HG03342 (cell line): ENCODE measurements at regions not wholly inside any gene's neighbourhood (a gene's known extent, or its start where the extent isn't known, plus 50 kb on each side); places are given as distances from the start of the nearest gene placed in this dataset.
"Not testable (repeated sequence)": the region's sequence is repeated elsewhere in the genome, so short reads cannot be mapped to it uniquely, and the experiment has no call there.

Experiments
- ATAC-seq: cut with Tn5 transposase; IDR thresholded peaks from one replicate; pipeline ENCODE4 v1.9.1; 2021; ENCODE audit warnings: mild to moderate bottlenecking, moderate library complexity; ENCODE audit not compliant: unreplicated experiment

DNA sequence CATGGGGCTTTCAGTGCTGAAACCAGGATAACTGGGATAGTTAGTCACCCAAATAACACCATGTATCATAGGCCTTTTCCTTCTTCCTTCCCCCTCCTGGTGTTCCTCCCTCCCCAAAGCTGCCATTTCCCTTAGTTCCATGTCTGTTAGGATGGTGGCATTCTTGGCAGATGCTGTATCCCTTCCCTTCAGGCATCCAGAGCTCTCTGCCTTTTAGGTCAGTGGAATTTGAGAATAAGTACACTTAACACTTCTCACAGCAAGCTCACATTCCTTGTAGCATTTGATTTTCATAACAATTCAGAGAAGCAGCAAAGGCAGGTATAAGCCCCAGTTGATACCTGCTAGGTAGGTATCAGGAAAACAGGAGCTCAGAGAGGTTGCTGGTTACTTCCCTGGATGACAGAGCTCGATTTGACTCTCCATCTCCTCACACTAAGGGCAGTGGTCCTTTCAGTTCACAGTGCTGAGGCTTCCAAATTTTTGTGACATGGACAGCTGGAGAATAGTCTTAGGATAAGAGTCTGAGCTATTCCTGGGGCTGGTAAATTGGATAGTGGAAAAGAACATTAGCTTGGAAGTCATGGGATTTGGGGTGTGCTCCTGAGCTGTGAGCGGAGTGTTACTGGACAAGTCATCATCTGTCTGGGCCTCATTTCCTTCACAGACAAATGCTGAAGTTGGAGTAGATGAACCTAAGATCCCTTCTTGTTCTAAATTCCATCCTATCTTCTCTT lies 108.7 kb upstream of the RHOBTB1 start:
- ATAC-seq, result no peak

DNA sequence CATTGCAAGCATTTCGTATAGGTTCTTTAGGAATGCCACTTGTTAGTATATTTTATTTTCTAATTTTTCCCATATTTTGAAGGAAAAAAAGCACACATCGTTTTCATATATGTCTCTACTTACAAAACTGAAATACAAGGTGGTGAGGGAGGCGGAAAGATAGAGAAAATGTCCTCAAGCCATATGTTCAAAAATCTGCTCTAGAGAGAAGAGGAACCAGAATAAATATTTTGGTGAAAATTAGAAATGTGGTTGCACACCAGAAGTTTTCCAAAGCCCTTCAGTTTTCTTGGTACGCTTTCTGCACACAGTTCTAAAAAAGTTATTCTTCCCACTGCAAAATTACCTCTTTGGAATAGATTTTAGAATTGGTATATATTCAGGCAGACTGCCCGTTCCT lies 107.4 kb upstream of the RHOBTB1 start:
- no peak for ATAC-seq

GRCh38 chr10:61050120-61050745 lies 106.2 kb upstream of the RHOBTB1 start:
- no peak for ATAC-seq

- no peak for ATAC-seq
These were observed 105.4 kb upstream of the RHOBTB1 start for GRCh38 chr10:61049386-61049785.

- no peak for ATAC-seq
These were observed 104.0 kb upstream of the RHOBTB1 start for GRCh38 chr10:61047788-61048560.

DNA sequence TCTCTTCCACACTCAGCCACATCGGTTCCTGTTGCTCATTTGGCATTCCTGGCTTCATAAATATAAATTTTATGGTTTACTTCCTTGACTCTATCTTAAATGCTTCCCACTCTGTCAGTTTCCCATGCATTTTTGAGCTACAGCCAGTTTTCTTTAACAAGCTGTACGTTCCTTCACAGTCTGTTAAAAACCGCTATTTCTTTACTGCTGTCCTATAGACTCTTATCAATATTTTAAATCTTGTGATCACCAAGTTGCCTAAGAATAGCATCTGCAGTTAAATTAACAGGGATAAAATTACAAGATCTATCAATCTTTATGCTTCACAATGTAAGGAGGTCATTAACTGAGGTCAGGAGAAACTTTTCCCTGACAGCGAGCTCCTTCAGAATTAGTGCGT lies 103.1 kb upstream of the RHOBTB1 start:
- ATAC-seq, result no peak

DNA sequence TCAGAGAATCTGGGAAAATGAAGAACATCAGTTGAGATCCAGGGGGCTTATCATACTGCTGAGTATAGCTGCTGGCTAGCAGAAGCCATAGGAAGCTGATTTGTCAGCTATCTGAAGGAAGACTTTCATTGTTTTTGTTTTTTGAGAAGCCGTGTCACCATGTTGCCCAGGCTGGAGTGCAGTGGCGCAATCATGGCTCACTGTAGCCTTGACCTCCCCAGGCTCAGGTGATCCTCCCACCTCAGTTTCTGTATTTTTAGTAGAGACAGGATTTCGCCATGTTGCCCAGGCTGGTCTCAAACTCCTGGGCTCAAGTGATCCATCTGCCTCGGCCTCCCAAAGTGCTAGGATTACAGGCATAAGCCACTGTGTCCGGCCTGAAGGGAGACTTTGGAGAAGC lies 101.5 kb upstream of the RHOBTB1 start:
- not testable (repeated sequence) for ATAC-seq

DNA sequence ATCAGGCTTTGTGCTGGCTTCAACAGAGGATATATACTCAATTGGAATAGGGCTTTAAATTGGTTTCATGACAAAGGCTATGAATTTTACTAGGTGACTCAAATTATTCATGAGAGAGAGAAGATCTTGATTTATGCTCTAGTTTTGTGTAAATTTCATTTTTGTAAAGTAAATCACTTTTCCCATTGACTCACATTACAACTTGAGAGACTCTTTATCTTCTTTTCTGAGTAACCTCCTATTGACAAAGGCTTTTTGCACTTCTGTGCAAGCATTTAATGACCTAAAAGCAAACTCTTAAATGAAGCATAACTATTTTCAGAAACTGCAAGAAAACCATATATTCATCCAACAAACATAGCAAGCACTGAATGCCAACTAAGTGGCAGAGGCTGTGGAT lies 98.5 kb upstream of the RHOBTB1 start:
- no peak for ATAC-seq

- no peak for ATAC-seq
These were observed 96.5 kb upstream of the RHOBTB1 start for GRCh38 chr10:61040399-61041016.

DNA sequence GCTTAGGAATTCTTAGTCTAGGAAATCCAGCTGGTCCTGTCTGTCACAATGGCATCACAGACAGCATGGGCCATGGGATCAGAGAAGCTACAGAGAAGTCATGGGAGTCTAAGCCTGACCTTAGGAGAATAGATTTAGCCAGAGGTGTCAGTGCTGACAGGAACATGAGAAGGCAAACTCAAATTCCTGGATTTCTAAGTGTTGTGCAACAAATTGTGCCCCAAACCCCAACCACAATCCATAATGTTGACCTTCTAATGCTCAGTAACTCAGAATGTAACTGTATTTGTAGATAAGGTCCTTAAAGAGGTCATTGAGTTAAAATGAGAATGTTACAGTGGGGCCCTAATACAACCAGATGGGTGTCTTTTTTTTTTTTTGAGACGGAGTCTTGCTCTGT lies 95.9 kb upstream of the RHOBTB1 start:
- no peak for ATAC-seq

GRCh38 chr10:61037261-61037830 lies 93.4 kb upstream of the RHOBTB1 start:
- not testable (repeated sequence) for ATAC-seq

DNA sequence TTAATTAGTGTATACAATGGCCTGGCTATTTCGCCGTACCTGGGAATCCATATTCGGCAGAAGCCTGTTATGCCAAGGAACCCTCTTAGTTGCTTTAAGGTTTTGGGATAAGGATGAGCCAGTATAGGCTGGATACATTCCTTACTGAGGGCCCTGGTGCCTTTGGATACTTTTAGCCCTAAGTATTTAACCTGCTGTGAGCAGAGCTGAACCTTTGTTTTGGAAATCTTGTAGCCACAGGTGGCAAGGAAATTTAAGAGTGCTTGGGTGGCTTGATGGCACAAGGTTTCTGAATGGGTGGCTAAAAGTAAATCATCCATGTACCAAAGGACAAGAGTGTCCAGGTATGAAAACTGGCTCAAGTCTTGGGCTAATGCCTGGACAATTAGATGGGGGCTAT lies 92.2 kb upstream of the RHOBTB1 start:
- ATAC-seq, result not testable (repeated sequence)

- no peak for ATAC-seq
These were observed 87.4 kb upstream of the RHOBTB1 start for GRCh38 chr10:61031341-61031740.

DNA sequence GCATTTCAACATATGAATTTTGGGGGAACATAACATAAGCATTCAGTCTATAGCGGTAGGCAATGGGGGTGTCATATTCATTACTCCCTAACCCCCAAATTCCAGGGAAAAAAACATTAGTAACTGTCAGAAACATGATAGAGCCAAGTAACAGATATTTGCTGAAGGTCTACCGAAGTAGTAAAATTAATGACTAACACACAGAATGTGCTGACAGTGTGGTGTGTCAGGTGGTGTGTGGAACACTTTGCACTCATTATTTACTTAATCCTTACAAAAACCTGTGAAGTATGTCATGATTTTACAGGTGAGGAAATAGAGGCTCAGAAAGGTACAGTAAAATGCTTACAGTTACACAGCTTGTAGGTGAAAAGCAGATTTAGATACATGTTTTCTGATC lies 85.4 kb upstream of the RHOBTB1 start:
- no peak for ATAC-seq

GRCh38 chr10:61028861-61029361 lies 84.9 kb upstream of the RHOBTB1 start:
- no peak for ATAC-seq

DNA sequence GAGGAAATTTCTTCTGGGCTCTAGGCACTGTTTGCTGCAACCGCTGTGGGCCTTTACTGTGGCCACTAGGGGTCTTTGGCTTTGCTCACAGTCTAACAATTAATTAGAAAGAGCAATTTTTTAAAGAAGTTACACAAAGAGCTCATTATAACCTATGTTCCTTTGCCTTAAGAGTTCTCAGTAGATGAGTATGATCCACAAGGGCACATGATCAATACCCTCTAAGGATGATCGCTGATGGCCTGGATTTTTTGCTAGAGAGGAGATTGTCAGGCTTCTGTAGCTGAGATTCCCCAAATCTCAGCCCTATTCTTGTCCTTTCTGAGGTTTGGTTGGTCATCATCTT lies 80.8 kb upstream of the RHOBTB1 start:
- peak; percentile 55 for ATAC-seq

DNA sequence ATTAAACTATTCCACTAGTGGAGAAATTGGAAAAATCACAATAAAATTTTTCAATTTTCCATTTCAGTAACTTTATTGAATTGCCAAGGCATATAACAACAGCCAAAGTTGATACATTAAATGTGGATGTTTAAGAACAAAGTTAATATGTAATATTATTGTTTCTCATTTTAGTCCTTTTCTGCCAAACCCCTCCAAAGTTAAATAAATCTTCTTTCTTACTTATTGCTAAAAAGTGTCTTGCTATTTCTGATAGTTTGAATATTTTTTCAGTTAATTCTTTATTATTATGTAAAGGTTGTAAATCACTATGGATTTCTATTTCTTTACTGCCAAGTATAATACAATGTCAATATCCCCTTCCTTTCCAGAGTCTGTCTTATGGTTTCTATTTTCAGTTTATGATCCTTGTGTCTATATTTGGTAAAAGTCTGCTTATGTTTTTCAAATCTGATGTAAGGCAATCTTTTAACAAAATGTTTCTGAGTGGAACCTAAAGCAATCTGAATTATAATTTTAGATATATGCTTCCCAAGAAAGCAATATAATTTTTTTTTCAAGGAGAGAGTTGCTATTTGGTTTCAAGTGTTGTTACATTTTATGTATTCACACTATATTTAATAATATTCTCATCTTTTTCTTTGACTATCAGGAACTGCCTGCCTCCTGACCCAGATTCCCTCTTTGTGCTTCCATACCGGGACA lies 80.3 kb upstream of the RHOBTB1 start:
- no peak for ATAC-seq

DNA sequence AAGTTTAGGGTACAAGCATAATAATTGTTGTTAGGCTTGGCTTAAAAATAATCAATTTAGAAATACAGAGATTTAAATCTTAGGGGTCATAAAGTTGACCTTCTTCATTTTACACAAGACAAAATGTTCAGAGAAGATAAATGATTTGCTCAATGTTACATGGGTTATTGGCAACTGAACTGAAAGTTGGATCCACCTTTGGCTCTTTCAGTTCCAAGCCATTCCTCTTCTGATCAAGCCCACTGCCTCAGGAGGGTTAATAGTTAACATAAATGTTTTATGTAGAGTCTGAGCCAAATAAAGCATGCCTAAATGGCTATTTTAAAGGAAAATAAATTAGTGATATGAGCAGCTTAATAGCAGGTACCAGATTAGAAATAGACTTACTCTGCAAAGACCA lies 79.1 kb upstream of the RHOBTB1 start:
- ATAC-seq, result no peak

DNA sequence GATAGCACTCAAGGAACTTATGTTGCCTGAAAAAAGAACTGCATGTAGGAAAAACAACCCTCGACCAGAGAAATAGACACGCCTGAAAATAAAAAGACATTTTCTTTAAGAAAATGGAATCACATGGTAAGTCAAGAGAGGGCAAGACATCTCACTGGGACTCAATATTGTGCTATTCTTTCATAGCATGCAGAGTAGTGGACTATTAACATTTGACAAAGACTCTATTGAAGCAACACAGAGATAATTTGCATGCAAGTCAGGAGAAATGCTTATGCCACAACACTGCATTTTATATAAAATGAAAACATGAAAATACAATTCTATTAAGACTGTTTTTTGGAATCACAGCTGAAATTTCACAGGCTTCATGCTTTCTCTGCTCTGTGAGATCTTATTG lies 77.9 kb upstream of the RHOBTB1 start:
- no peak for ATAC-seq

GRCh38 chr10:61020420-61021158 lies 76.6 kb upstream of the RHOBTB1 start:
- no peak for ATAC-seq
